ENCODE measurements at regions not wholly inside any gene's neighbourhood (a gene's known extent, or its start where the extent isn't known, plus 50 kb on each side); places are given as distances from the start of the nearest gene placed in this dataset.

- no peak for TF ChIP-seq POLR2AphosphoS5 (IDR thresholded peaks at IDR 0.05)
- TF ChIP-seq CTCF (IDR thresholded peaks at IDR 0.05) = no peak
Observed at GRCh38 chr15:70504988-70505387, 258.4 kb downstream of the UACA start.
